Naive thymus-derived CD8-positive, alpha-beta T cell (primary cell): ENCODE measurements at regions not wholly inside any gene's neighbourhood (a gene's known extent, or its start where the extent isn't known, plus 50 kb on each side); places are given as distances from the start of the nearest gene placed in this dataset.
A peak's percentile ranks its signal among the peaks of the same experiment; 100 is the strongest.
"Not testable (repeated sequence)": the region's sequence is repeated elsewhere in the genome, so short reads cannot be mapped to it uniquely, and the experiment has no call there.

Experiments used
- ATAC-seq, 2 donors: fragments of 150-1000 bp; cut with Tn5 transposase in 1 of 2; sonication (Bioruptor Pico), chemical (Tn5 transposase) in 1 of 2; 1 replicate in 1 of 2; 2 replicates in 1 of 2; pipeline ENCODE4 v1.10.0; 2021; ENCODE audit warnings: mild to moderate bottlenecking in 2 of 2, moderate library complexity in 2 of 2
- POLR2A ChIA-PET: fragments of 350-600 bp; sonication (Branson Sonifier 250); formaldehyde crosslinking; loops from one replicate; lab custom pipeline; 2021; ENCODE audit warnings: antibody characterized with exemption; lab: Charles Lee
- DNase-seq, 10 donors: peaks; one replicate each; pipeline versions ENCODE4 v3.0.0 to v3.0.0-alpha.2; 2020 to 2022
- H3K27ac Mint-ChIP-seq, 10 donors: one replicate each; pipeline ENCODE4 v1.8.0; 2020 to 2022; ENCODE audit warnings: mild to moderate bottlenecking in 10 of 10, mixed read lengths in 10 of 10, moderate library complexity in 4 of 10, inconsistent platforms in 1 of 10
- H3K27me3 Mint-ChIP-seq, 5 donors: one replicate each; pipeline ENCODE4 v1.8.0; 2021 to 2022; ENCODE audit warnings: mixed read lengths in 5 of 5
- H3K36me3 Mint-ChIP-seq, 3 donors: one replicate each; pipeline ENCODE4 v1.8.0; 2020 to 2022; ENCODE audit warnings: mixed read lengths in 3 of 3, mild to moderate bottlenecking in 2 of 3, inconsistent platforms in 1 of 3
- H3K4me1 Mint-ChIP-seq, 4 donors: one replicate each; pipeline ENCODE4 v1.8.0; 2021 to 2022; ENCODE audit warnings: mixed read lengths in 4 of 4
- H3K4me3 Mint-ChIP-seq, 10 donors: one replicate each; pipeline ENCODE4 v1.8.0; 2020 to 2022; ENCODE audit warnings: mild to moderate bottlenecking in 10 of 10, mixed read lengths in 10 of 10, moderate library complexity in 6 of 10, inconsistent platforms in 1 of 10
- H3K9me3 Mint-ChIP-seq, 9 donors: one replicate each; pipeline ENCODE4 v1.8.0; 2020 to 2022; ENCODE audit warnings: mixed read lengths in 9 of 9, mild to moderate bottlenecking in 3 of 9, inconsistent platforms in 1 of 9, moderate library complexity in 1 of 9

DNA sequence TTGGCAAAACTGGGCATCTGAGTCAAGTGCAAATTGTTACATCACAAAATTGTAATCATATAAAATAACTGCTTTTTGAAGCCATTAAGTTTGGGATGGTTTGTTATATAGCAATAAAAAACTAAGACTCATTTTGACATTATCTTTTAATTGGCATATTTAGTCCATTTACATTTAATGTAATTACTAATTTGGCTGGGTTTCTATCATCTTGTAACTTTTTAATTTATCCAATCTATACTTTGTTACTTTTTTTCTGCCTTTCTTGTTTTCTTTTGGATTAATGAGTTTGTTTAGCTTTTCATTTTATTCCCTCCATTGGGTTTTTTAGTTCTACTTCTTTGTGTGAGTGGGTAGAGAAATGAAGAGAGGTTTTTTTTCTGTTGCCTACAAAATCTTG lies 76.3 kb downstream of the DRAM2 start:
- POLR2A ChIA-PET = no interaction called here
- Mint-ChIP-seq H3K4me1 (peaks cover 0 to 2% (median 0%) of the 10 kb centered on the region in 4 donors), H3K4me3 (no peak overlapping the region), H3K36me3 (peaks cover 2 to 50% (median 34%) of the 10 kb centered on the region in 3 donors), H3K27ac (no peak overlapping the region), H3K27me3 (peaks cover 0 to 19% (median 7%) of the 10 kb centered on the region in 5 donors), H3K9me3 (peaks cover 18 to 58% (median 40%) of the 10 kb centered on the region in 9 donors)
- ATAC-seq (no peak), DNase-seq (no peak)

DNA sequence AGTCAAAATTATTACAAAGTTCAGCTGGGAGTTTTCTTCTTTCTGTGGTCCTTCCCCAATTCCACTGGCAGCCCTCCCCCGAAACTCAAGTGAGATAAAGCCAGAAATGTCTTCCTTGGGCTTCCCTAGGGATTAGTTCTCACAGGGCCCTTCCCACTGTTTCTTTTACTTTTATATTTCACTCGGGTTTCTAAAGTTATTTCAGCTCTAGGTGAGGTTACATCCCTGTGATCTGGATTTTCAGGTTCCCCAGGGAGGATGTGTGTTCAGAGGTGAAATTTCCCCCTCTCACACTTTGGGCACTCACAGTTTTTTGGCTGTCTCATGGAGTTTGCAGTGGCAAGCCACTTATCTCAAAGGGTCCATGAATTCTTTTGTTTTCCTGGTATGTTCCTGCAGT lies 77.3 kb downstream of the DRAM2 start:
- H3K27me3 Mint-ChIP-seq = peaks cover 0 to 19% (median 7%) of the 10 kb centered on the region in 5 donors
- H3K27ac Mint-ChIP-seq = no peak overlapping the region
- H3K4me1 Mint-ChIP-seq = peaks cover 0 to 2% (median 0%) of the 10 kb centered on the region in 4 donors
- POLR2A ChIA-PET = no interaction called here
- H3K9me3 Mint-ChIP-seq = peaks cover 14 to 51% (median 40%) of the 10 kb centered on the region in 9 donors
- no peak for DNase-seq
- ATAC-seq = no peak
- peaks cover 2 to 42% (median 28%) of the 10 kb centered on the region in 3 donors for H3K36me3 Mint-ChIP-seq
- no peak overlapping the region for H3K4me3 Mint-ChIP-seq

DNA sequence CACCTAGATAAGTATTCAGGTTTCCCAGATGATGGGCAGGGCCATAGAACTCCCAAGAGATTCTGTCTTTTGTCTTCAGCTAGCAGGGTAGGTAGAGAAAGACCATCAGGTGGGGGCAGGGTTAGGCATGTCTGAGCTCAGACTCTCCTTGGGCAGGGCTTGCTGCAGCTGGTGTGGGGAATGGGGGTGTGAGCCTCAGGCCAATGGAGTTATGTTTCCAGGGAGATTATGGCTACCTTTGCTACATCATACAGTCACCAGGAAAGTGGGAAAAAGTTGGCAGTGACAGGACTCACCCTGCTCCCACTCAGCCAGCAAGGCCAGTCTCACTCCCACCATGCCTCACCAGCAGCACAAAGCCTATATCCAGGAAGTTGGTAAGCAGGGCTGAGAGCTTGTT lies 77.8 kb downstream of the DRAM2 start:
- Mint-ChIP-seq H3K9me3 (peaks cover 14 to 50% (median 40%) of the 10 kb centered on the region in 9 donors), H3K4me1 (peaks cover 0 to 2% (median 0%) of the 10 kb centered on the region in 4 donors)
- POLR2A ChIA-PET = no interaction called here

DNA sequence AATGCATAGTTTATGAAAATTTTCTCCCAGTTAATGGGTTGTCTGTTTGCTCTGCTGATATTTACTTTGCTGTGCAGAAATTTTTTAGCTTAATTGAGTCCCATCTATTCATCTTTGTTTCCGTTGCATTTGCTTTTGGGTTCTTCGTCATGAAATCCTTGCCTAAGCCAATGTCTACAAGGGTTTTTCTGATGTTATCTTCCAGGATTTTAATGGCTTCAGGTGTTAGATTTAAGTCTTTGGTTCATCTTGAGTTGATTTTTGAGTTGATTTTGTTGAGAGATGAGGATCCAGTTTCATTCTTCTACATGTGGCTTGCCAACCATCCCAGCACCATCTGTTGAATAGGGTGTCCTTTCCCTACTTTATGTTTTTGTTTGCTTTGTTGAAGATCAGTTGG lies 85.2 kb downstream of the DRAM2 start:
- POLR2A ChIA-PET = no interaction called here
- peaks cover 7 to 32% (median 10%) of the 10 kb centered on the region in 5 donors for H3K27me3 Mint-ChIP-seq
- ATAC-seq = no peak

More for the DNA sequence above, 77.8 kb downstream of the DRAM2 start:
- no peak overlapping the region for H3K27ac Mint-ChIP-seq
- peaks cover 2 to 43% (median 28%) of the 10 kb centered on the region in 3 donors for H3K36me3 Mint-ChIP-seq
- DNase-seq = no peak
- no peak for ATAC-seq
- H3K27me3 Mint-ChIP-seq = peaks cover 0 to 21% (median 6%) of the 10 kb centered on the region in 5 donors
- no peak overlapping the region for H3K4me3 Mint-ChIP-seq

GRCh38 chr1:111052246-111052645 lies 87.6 kb downstream of the DRAM2 start:
- Mint-ChIP-seq H3K36me3 (peaks cover 0 to 31% (median 5%) of the 10 kb centered on the region in 3 donors), H3K27ac (no peak overlapping the region), H3K27me3 (peaks cover 7 to 48% (median 34%) of the 10 kb centered on the region in 5 donors), H3K4me3 (no peak overlapping the region), H3K9me3 (peaks cover 5 to 35% (median 14%) of the 10 kb centered on the region in 9 donors), H3K4me1 (no peaks in the 10 kb centered on the region)
- DNase-seq (no peak), ATAC-seq (no peak)
- POLR2A ChIA-PET = no interaction called here

More for the DNA sequence above, 85.2 kb downstream of the DRAM2 start:
- Mint-ChIP-seq H3K4me3 (no peak overlapping the region), H3K36me3 (peaks cover 0 to 17% (median 0%) of the 10 kb centered on the region in 3 donors), H3K4me1 (no peaks in the 10 kb centered on the region), H3K9me3 (peaks cover 0 to 19% (median 3%) of the 10 kb centered on the region in 9 donors), H3K27ac (no peak overlapping the region)
- no peak for DNase-seq

DNA sequence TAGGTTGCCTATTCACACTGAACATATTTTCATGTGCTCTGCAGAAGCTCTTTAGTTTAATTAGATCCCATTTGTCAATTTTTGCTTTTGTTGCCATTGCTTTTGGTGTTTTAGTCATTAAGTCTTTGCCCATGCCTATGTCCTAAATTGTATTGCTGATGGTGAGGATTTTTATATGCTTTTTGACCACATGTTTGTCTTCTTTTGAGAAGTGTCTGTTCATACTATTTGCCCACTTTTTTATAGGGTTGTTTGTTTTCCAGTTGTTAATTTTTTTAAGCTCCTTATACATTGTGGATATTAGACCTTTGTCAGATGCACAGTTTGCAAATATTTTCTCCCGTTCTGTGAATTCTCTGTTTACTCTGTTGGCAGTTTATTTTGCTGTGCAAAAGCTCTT lies 84.5 kb upstream of the LRIF1 start:
- H3K27me3 Mint-ChIP-seq = peaks cover 5 to 41% (median 34%) of the 10 kb centered on the region in 5 donors

GRCh38 chr1:111045033-111045722 lies 81.5 kb upstream of the LRIF1 start:
- no peak overlapping the region for H3K27ac Mint-ChIP-seq
- POLR2A ChIA-PET = no interaction called here

More for the DNA sequence above, 84.5 kb upstream of the LRIF1 start:
- H3K9me3 Mint-ChIP-seq = peaks cover 0 to 23% (median 12%) of the 10 kb centered on the region in 9 donors
- POLR2A ChIA-PET, ATAC-seq, H3K27ac Mint-ChIP-seq, H3K4me1 Mint-ChIP-seq, H3K4me3 Mint-ChIP-seq, DNase-seq: not testable (repeated sequence)
- H3K36me3 Mint-ChIP-seq = peaks cover 0 to 20% (median 5%) of the 10 kb centered on the region in 3 donors

DNA sequence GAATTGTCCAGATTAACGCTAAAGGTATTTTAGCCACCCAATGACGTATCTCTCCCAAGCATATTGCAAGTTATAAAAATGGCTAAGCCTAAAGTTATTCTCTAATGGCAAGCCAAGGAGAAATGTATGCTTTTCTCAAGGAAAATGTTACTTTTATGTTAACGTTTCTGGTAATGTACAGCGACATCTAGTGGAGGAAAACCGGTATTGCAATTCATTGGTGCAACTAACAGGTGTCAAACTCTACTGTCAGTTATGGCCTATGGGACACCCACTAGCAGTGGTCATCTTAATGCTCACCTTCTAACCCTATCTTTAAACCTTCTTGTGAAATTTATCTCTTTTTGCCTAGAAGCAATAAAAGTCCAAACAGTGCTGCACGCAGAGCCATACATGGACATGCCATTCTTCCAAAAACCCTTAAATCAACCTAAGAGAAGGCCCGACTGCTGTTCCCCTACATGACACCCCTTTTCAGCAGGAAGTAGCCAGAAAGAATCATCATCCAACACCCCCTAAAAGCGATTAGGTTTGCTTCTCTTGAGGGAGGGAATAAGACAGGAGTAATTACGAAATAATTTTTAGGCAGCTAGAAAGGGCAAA lies 68.7 kb upstream of the LRIF1 start:
- peak in 1 of 2 donors; percentile 37 for ATAC-seq
- H3K9me3 Mint-ChIP-seq = peaks cover 0 to 13% (median 5%) of the 10 kb centered on the region in 9 donors

More at GRCh38 chr1:111045033-111045722, 81.5 kb upstream of the LRIF1 start:
- Mint-ChIP-seq H3K4me3 (no peak overlapping the region), H3K9me3 (peaks cover 0 to 23% (median 13%) of the 10 kb centered on the region in 9 donors), H3K4me1 (peaks cover 0 to 1% (median 0%) of the 10 kb centered on the region in 4 donors), H3K27me3 (peaks cover 3 to 31% (median 23%) of the 10 kb centered on the region in 5 donors), H3K36me3 (peaks cover 0 to 20% (median 5%) of the 10 kb centered on the region in 3 donors)
- DNase-seq (no peak), ATAC-seq (no peak)

GRCh38 chr1:111030590-111030989 lies 66.9 kb upstream of the LRIF1 start:
- POLR2A ChIA-PET = interaction anchor here (1.4 kb wide), 1 partner anchor 109 kb away, joined by 3 read pairs; no protein-coding TSS in a partner anchor
- Mint-ChIP-seq H3K4me3 (no peak overlapping the region), H3K9me3 (peaks cover 0 to 2% (median 0%) of the 10 kb centered on the region in 9 donors)

More for the DNA sequence above, 68.7 kb upstream of the LRIF1 start:
- peak in 8 of 10 donors; percentile 29 to 70 (median 45) for DNase-seq
- Mint-ChIP-seq H3K36me3 (peaks cover 0 to 5% (median 0%) of the 10 kb centered on the region in 3 donors), H3K27me3 (peaks cover 9 to 32% (median 16%) of the 10 kb centered on the region in 5 donors), H3K4me3 (no peak overlapping the region), H3K27ac (no peak overlapping the region), H3K4me1 (peaks cover 0 to 7% (median 3%) of the 10 kb centered on the region in 4 donors)
- POLR2A ChIA-PET = no interaction called here

DNA sequence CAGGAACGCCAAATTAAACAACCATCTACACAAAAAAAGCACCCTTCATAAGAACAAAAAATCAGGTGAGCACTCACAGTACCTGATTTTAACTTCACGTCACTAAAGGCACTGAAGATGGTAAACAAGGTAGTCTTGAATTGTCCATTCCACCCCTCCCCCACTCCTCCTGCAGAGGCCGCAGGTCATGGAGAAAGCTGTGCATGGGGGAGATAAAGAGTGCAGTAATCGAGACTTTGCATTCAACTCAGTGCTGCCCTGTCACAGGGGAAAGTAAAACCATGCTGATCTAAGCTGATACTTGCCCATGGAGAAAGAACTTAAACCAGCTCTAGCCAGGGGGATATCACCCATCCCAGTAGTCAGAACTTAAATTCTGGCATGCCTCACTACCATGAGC lies 61.4 kb upstream of the LRIF1 start:
- H3K27ac Mint-ChIP-seq = peak overlapping the region in 1 of 10 donors; percentile 72
- POLR2A ChIA-PET = interaction anchor here (0.6 kb wide), 1 partner anchor 279 kb away, joined by 5 read pairs; no protein-coding TSS in a partner anchor
- H3K36me3 Mint-ChIP-seq = peaks cover 0 to 5% (median 0%) of the 10 kb centered on the region in 3 donors
- peaks cover 0 to 4% (median 2%) of the 10 kb centered on the region in 9 donors for H3K9me3 Mint-ChIP-seq
- no peak for DNase-seq
- no peak for ATAC-seq
- H3K4me3 Mint-ChIP-seq = no peak overlapping the region
- peaks cover 3 to 23% (median 9%) of the 10 kb centered on the region in 5 donors for H3K27me3 Mint-ChIP-seq
- no peaks in the 10 kb centered on the region for H3K4me1 Mint-ChIP-seq

More at GRCh38 chr1:111030590-111030989, 66.9 kb upstream of the LRIF1 start:
- peak overlapping the region in 2 of 10 donors; percentile 16 to 60 for H3K27ac Mint-ChIP-seq
- peaks cover 4 to 14% (median 9%) of the 10 kb centered on the region in 5 donors for H3K27me3 Mint-ChIP-seq
- ATAC-seq (peak; percentile 44 to 72), DNase-seq (peak in 9 of 10 donors; percentile 8 to 78 (median 47))
- no peaks in the 10 kb centered on the region for H3K36me3 Mint-ChIP-seq
- peaks cover 0 to 7% (median 3%) of the 10 kb centered on the region in 4 donors for H3K4me1 Mint-ChIP-seq

DNA sequence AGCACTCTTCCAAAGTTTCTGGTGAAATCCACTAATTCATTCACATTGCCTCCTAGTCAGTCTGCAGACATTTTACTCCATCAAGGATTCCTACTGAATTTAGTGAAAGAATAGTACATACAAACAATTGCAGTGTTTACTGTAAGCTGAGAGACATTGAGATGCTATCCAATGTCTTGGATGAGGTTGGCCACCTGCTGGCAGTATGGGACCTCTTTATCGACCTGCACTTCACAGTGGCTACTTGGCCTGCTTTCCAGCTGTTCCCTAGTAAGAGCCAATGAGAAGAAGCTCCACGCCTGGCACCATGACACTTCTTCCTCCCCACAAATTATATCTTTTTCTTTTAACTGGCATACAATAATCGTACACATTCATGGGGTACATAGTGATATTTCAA lies 51.5 kb upstream of the LRIF1 start:
- POLR2A ChIA-PET = no interaction called here
- ATAC-seq (no peak), DNase-seq (no peak)
- H3K27me3 Mint-ChIP-seq = peaks cover 12 to 47% (median 27%) of the 10 kb centered on the region in 5 donors
- no peak overlapping the region for H3K4me3 Mint-ChIP-seq
- no peaks in the 10 kb centered on the region for H3K4me1 Mint-ChIP-seq
- no peak overlapping the region for H3K27ac Mint-ChIP-seq
- H3K36me3 Mint-ChIP-seq = peaks cover 0 to 10% (median 6%) of the 10 kb centered on the region in 3 donors
- peaks cover 0 to 32% (median 19%) of the 10 kb centered on the region in 9 donors for H3K9me3 Mint-ChIP-seq
